Heart left ventricle (tissue), 16 donors: ENCODE measurements at regions not wholly inside any gene's neighbourhood (a gene's known extent, or its start where the extent isn't known, plus 50 kb on each side); places are given as distances from the start of the nearest gene placed in this dataset.

Experiments used
- ATAC-seq, 4 donors: fragments of 200-7000 bp; cut with Tn5 transposase; one replicate each; pipeline ENCODE4 v1.9.1; 2020 to 2022; ENCODE audit warnings: moderate library complexity in 4 of 4, mild to moderate bottlenecking in 3 of 4, moderate number of reproducible peaks in 1 of 4
- DNase-seq, 5 donors: peaks; one replicate each; pipeline ENCODE4 v3.0.0-alpha.2; 2020
- H3K27ac ChIP-seq, 12 donors: fragments of 200-600 bp; sonication (generic) in 4 of 12; one replicate each; pipeline versions ENCODE4 v1.5.0 to v1.8.0; 2016 to 2022; ENCODE audit warnings: mild to moderate bottlenecking in 2 of 12
- H3K27me3 ChIP-seq, 9 donors: fragments of 200-600 bp; sonication (generic) in 2 of 9; one replicate each; pipeline versions ENCODE4 v1.5.1 to v1.8.0; 2016 to 2022; ENCODE audit warnings: mild to moderate bottlenecking in 3 of 9
- H3K36me3 ChIP-seq, 9 donors: fragments of 200-600 bp; sonication (generic) in 2 of 9; one replicate each; pipeline versions ENCODE4 v1.5.0 to v1.8.0; 2018 to 2022; ENCODE audit warnings: mild to moderate bottlenecking in 2 of 9
- H3K4me1 ChIP-seq, 12 donors: fragments of 200-600 bp; sonication (generic) in 4 of 12; one replicate each; pipeline versions ENCODE4 v1.5.0 to v1.8.0; 2016 to 2022; ENCODE audit warnings: mild to moderate bottlenecking in 3 of 12
- H3K4me3 ChIP-seq, 12 donors: fragments of 200-600 bp; sonication (generic) in 4 of 12; one replicate each; pipeline versions ENCODE4 v1.5.0 to v1.8.0; 2017 to 2022; ENCODE audit warnings: mild to moderate bottlenecking in 9 of 12, moderate library complexity in 4 of 12
- H3K9me3 ChIP-seq, 12 donors: fragments of 200-600 bp; sonication (generic) in 4 of 12; one replicate each; pipeline versions ENCODE4 v1.5.0 to v1.8.0; 2016 to 2022; ENCODE audit warnings: mild to moderate bottlenecking in 1 of 12
- POLR2A ChIP-seq, 2 donors: fragments of 450-650 bp; IDR thresholded peaks; one replicate each; pipeline ENCODE4 v1.6.1; 2017; ENCODE audit warnings: antibody characterized with exemption in 2 of 2, mild to moderate bottlenecking in 2 of 2, moderate library complexity in 2 of 2
- WGBS, 4 donors: extraction: QIAGEN DNeasy Blood & Tissue Kit in 2 of 4; methylation state at CpG; one replicate each; pipeline versions ENCODE4 v1.1.5 to v1.1.7; 2013 to 2018; 5-methylcytosine and 5-hydroxymethylcytosine counted together
- intact Hi-C, 10 donors: fragments of 100-400 bp; cut with DNase I; formaldehyde crosslinking; loops; one replicate each; pipeline versions ENCODE4 v1.11.1 to v1.14.2; 2022
- TF ChIP-seq, protein P1 (sequence below), 12 donors: fragments of 200-600 bp; sonication (generic) in 4 of 12; IDR thresholded peaks; one replicate each; pipeline versions ENCODE4 v1.5.0 to v1.8.0; 2018 to 2022; ENCODE audit warnings: antibody characterized with exemption in 12 of 12, mild to moderate bottlenecking in 5 of 12
- donor health status: ischemic (EF 13 %, LVEDD 7.1; RV severe dilation, severe dysfunction).
- donor health status: healthy with polysubstance abuse.
- donor health status: DM: no; HTN: yes; CAD: no.
- donor health status: DM: no; HTN: no; CAD: no.
- donor health status: ischemic (EF 25% LVEDD 6.9; RV normal size, moderate dysfunction).
- donor health status: ischemic (EF 25% LVEDD 5.7; RV mildly dilated, moderate dysfunction).
- donor health status: healthy.
- donor health status: DM: yes; HTN: yes; CAD: no.
- donor health status: ischemic (EF 35%, LVEDD 5.7; RV mildly dilated, moderate dysfunction).
- donor health status: nonischemic (EF 11% LVEDD 7.7; RV severe dilation, severe dysfunction).
- donor health status: DM: yes; HTN: yes; CAD: no.
- donor health status: PGD.
- donor health status: ischemic (EF 29% LVEDD 5.4; RV normal size, mild dysfunction).
- donor health status: nonischemic (EF 23%, LVEDD 6.1; RV moderate dilation, normal function).

GRCh38 chr5:171531638-171532037 lies 112.2 kb downstream of the FGF18 start:
- no peak overlapping the region for H3K27ac ChIP-seq
- intact Hi-C loops: no loop called here
- H3K27me3 ChIP-seq: no peaks in the 10 kb centered on the region
- no peak overlapping the region for H3K4me3 ChIP-seq
- WGBS, 4 donors: 52 to 66% (median 60%) methylated on average over 3 of the region's 3 CpGs
- ATAC-seq (peak in 1 of 4 donors; percentile 58), DNase-seq (no peak)
- H3K4me1 ChIP-seq: peaks cover 0 to 8% (median 0%) of the 10 kb centered on the region in 12 donors
- TF ChIP-seq, protein P1, sequence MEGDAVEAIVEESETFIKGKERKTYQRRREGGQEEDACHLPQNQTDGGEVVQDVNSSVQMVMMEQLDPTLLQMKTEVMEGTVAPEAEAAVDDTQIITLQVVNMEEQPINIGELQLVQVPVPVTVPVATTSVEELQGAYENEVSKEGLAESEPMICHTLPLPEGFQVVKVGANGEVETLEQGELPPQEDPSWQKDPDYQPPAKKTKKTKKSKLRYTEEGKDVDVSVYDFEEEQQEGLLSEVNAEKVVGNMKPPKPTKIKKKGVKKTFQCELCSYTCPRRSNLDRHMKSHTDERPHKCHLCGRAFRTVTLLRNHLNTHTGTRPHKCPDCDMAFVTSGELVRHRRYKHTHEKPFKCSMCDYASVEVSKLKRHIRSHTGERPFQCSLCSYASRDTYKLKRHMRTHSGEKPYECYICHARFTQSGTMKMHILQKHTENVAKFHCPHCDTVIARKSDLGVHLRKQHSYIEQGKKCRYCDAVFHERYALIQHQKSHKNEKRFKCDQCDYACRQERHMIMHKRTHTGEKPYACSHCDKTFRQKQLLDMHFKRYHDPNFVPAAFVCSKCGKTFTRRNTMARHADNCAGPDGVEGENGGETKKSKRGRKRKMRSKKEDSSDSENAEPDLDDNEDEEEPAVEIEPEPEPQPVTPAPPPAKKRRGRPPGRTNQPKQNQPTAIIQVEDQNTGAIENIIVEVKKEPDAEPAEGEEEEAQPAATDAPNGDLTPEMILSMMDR (IDR thresholded peaks at IDR 0.05): no peak
- no peak for TF ChIP-seq POLR2A (IDR thresholded peaks at IDR 0.05)
- H3K9me3 ChIP-seq: no peaks in the 10 kb centered on the region
- H3K36me3 ChIP-seq: no peaks in the 10 kb centered on the region

DNA sequence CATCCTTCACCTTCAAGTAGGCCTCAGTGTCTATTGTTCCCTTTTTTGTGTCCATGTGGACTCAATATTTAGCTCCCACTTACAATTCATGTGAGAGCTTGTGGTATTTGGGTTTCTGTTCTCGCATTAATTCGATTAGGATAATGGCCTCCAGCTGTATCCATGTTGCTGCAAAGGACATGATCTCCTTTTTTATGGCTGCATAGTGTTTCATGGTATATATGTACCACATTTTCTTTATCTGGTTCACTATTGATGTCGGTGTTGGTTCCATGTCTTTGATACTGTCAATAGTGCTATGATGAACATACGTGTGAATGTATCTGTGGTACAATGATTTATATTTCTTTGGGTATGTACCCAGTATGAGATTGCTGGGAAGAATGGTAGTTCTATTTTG lies 113.7 kb downstream of the FGF18 start:
- Histone ChIP-seq H3K27ac (no peak overlapping the region), H3K9me3 (no peaks in the 10 kb centered on the region), H3K4me1 (peaks cover 0 to 8% (median 0%) of the 10 kb centered on the region in 12 donors), H3K36me3 (no peaks in the 10 kb centered on the region), H3K27me3 (no peaks in the 10 kb centered on the region), H3K4me3 (no peak overlapping the region)
- 94 to 98% (median 96%) methylated on average over 4 of the region's 4 CpGs for WGBS, 4 donors
- intact Hi-C loops: no loop called here
- no peak for ATAC-seq
- DNase-seq: no peak
- no peak for TF ChIP-seq POLR2A (IDR thresholded peaks at IDR 0.05)
- TF ChIP-seq, protein P1 (IDR thresholded peaks at IDR 0.05): no peak

- H3K4me1 ChIP-seq: peaks cover 0 to 8% (median 0%) of the 10 kb centered on the region in 12 donors
- intact Hi-C loops: no loop called here
- H3K27ac ChIP-seq: no peak overlapping the region
- H3K36me3 ChIP-seq: no peaks in the 10 kb centered on the region
- TF ChIP-seq, protein P1 (IDR thresholded peaks at IDR 0.05): no peak
- no peak for TF ChIP-seq POLR2A (IDR thresholded peaks at IDR 0.05)
- DNase-seq: no peak
- 64 to 75% (median 71%) methylated on average over 13 of the region's 13 CpGs for WGBS, 4 donors
- no peak overlapping the region for H3K4me3 ChIP-seq
- no peaks in the 10 kb centered on the region for H3K27me3 ChIP-seq
- peak in 2 of 4 donors; percentile 68 to 76 for ATAC-seq
- H3K9me3 ChIP-seq: no peaks in the 10 kb centered on the region
Measured at GRCh38 chr5:171534043-171534895, 114.8 kb downstream of the FGF18 start.

DNA sequence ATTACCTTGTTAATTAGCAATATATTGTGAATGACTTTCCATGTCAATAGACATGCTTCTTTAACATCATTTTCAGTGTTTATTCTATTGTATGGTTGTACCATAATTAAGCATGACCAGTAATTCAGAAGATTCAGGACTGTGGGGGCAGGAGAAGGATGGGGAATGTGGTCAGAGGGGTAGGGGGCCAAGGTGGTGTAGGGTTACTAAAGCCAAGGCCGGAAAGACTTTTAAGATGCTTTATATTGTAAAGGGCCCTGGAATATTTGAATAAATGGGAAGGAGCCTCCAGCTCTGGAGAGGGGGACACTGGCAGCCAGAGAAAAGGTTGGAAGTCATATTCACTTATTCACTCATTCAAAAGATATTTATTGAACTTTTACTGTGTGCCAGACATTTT lies 115.7 kb downstream of the FGF18 start:
- 90 to 95% (median 93%) methylated on average over 1 of the region's 1 CpG for WGBS, 4 donors
- TF ChIP-seq, protein P1 (IDR thresholded peaks at IDR 0.05): no peak
- TF ChIP-seq POLR2A (IDR thresholded peaks at IDR 0.05): no peak
- ATAC-seq (no peak), DNase-seq (no peak)
- Histone ChIP-seq H3K4me1 (peaks cover 0 to 8% (median 0%) of the 10 kb centered on the region in 12 donors), H3K27me3 (no peaks in the 10 kb centered on the region), H3K36me3 (no peaks in the 10 kb centered on the region), H3K27ac (no peak overlapping the region), H3K4me3 (no peak overlapping the region), H3K9me3 (no peaks in the 10 kb centered on the region)
- intact Hi-C loops: no loop called here
